NT2/D1 (cell line): ENCODE measurements at regions not wholly inside any gene's neighbourhood (a gene's known extent, or its start where the extent isn't known, plus 50 kb on each side); places are given as distances from the start of the nearest gene placed in this dataset.

Experiments
- YY1 ChIP-seq: IDR thresholded peaks from 2 replicates; pipeline ENCODE4 v1.6.1; 2011; ENCODE audit not compliant: insufficient read length, insufficient read depth
- ZNF274 ChIP-seq: IDR thresholded peaks from 2 replicates; pipeline ENCODE4 v1.6.1; 2011; ENCODE audit warnings: mild to moderate bottlenecking, low read depth, low read length

- TF ChIP-seq YY1 (no peak), ZNF274 (no peak)
These were observed 248.0 kb downstream of the TRIML1 start for GRCh38 chr4:188387179-188387791.
